GM12875 (cell line): ENCODE measurements at regions not wholly inside any gene's neighbourhood (a gene's known extent, or its start where the extent isn't known, plus 50 kb on each side); places are given as distances from the start of the nearest gene placed in this dataset.

Experiments
- H3K4me3 ChIP-seq: one replicate; pipeline ENCODE4 v1.5.1; 2011; ENCODE audit warnings: low read depth, low read length, control low read depth
- TF ChIP-seq, protein P1 (sequence below): IDR thresholded peaks from 2 replicates; pipeline ENCODE4 v1.5.1; 2011; ENCODE audit warnings: low read depth, mild to moderate bottlenecking, control low read depth, inconsistent platforms, low read length, moderate library complexity, borderline replicate concordance; ENCODE audit not compliant: insufficient read depth

DNA sequence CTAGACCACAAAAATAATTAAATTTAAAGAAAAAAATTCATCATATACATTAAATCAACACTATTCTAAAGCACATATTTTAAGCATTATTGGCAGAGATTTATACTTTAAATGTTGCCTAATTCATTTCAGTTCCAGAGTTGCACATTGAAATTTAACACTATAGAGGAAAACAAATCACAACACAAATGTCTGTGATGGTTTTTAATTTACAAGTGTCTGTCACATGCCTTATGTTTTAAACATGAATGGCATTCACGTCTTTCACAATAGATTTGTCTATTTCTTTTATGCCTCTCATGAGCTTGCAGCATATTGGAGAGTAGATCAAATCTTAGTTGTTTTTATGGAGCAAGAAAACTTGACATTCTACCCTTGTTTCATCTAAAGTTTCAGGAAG, 811.3 kb downstream of the NLGN4X start:
- H3K4me3 ChIP-seq: no peak overlapping the region
- TF ChIP-seq, protein P1, sequence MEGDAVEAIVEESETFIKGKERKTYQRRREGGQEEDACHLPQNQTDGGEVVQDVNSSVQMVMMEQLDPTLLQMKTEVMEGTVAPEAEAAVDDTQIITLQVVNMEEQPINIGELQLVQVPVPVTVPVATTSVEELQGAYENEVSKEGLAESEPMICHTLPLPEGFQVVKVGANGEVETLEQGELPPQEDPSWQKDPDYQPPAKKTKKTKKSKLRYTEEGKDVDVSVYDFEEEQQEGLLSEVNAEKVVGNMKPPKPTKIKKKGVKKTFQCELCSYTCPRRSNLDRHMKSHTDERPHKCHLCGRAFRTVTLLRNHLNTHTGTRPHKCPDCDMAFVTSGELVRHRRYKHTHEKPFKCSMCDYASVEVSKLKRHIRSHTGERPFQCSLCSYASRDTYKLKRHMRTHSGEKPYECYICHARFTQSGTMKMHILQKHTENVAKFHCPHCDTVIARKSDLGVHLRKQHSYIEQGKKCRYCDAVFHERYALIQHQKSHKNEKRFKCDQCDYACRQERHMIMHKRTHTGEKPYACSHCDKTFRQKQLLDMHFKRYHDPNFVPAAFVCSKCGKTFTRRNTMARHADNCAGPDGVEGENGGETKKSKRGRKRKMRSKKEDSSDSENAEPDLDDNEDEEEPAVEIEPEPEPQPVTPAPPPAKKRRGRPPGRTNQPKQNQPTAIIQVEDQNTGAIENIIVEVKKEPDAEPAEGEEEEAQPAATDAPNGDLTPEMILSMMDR: no peak

DNA sequence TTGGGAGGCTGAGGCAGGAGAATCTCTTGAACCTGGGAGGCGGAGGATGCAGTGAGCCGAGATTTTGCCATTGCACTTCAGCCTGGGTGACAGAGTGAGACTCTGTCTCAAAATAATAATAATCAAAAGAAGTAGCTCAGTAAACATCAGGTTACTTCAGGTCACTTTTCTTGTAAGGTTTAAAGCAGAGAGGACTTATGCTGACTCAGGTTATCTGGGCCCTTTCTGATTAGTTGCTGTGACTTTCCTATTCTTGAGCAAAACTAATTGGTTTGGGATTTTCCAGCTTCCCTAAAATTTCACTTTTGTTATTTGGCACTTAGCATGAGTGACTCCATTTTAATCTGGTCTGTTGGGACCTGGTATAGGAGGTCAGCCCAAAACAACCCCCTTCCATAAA, 812.9 kb downstream of the NLGN4X start:
- TF ChIP-seq, protein P1: no peak

DNA sequence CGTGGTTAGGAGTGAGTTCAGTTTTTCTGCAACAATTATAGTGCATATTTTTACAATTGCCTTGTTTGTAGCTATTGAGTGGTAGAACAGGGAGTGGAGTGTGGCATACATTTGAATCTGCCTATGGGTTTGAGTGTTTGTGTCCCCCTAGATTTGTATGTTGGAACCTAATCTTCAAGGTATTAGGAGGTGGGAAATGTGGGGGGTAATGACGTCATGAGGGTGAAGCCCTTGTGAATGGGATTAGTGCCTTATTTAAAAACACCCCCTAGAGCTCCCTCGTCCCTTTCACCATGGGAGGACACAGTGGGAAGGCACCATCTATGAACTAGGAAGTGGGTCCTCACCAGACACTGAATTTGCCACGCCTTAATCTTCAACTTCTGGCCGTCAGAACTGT, 819.6 kb downstream of the NLGN4X start:
- H3K4me3 ChIP-seq: no peak overlapping the region
- TF ChIP-seq, protein P1: no peak

More for the DNA sequence above, 812.9 kb downstream of the NLGN4X start:
- no peak overlapping the region for H3K4me3 ChIP-seq

DNA sequence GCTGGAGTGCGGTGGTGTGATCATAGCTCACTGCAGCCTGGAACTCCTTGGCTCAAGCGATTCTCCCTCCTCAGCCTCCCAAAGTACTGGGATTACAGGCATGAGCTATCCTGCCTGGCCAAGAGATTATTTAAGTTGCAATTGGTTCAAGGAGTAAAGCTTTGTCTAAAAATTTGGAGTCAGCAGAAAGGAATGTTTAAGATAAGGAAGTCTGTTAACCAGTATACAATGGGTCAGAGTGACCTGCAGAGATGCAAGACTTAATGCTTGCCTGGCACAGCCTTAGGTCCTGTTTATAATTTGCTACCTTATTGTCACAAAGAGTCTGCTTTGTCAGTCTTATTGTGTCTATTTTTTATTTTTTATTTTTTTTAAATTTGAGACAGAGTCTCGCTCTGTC, 826.2 kb downstream of the NLGN4X start:
- TF ChIP-seq, protein P1: no peak
- no peak overlapping the region for H3K4me3 ChIP-seq

DNA sequence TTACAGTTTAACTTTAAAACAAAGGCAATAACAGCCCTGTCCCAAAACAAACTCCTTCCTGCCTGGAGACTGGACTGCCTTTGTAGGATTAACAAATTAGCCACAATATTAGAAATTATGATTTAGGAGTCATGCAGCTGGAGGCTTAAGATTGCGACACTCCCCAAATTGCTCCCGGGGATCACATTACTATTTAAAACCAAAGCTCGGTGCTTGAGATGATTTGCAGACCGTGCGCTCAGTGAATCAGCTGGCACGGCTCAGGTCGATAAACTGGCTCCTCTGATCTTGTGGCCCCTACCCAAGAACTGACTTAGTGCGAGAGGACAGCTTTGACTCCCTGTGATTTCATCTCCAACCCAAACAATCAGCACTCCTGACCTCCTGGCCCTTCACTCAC, 829.3 kb downstream of the NLGN4X start:
- TF ChIP-seq, protein P1: no peak
- H3K4me3 ChIP-seq: no peak overlapping the region

DNA sequence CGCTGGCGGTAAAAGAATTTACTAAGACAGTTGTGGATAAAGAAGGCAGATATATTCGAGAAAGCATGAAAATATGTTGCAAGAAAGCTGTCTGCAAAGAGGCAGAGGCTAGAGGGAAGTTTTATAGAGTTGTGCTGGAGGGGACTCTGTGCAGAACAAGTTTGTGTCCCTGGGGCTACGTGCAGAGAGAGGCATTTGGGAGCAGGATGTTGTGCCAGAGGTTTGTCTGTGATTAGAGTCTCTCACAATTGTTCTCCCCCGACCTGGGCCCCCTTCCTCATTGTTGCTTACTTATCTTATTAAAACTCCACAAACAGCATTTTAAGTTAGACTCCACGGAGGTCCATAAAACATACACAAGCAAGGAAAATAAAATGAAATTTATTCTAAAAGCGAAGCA, 831.3 kb downstream of the NLGN4X start:
- no peak overlapping the region for H3K4me3 ChIP-seq
- TF ChIP-seq, protein P1: no peak

DNA sequence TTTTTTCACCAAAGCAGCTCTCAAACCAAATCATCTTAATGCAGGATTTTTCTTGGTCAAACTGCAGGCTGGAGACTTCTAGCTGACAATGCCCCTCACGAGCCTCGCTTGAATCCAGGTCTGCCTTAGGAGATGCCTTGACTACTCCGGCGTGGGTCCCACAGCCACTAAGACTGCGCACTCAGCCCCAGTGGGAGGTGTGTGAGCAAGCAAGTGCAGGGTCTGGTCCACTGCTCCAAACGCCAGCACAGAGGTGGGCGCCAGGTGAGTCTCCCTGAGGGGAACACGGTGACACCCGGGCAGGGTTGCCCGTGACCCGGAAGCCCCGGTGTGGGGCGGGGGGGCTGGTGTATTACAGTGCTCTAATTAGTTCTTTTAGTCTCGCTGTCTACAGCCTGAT, 838.3 kb downstream of the NLGN4X start:
- TF ChIP-seq, protein P1: no peak

More for the DNA sequence above, 838.3 kb downstream of the NLGN4X start:
- no peak overlapping the region for H3K4me3 ChIP-seq
